PFSK-1 (cell line): ENCODE measurements at regions not wholly inside any gene's neighbourhood (a gene's known extent, or its start where the extent isn't known, plus 50 kb on each side); places are given as distances from the start of the nearest gene placed in this dataset.

Experiments
- FOXP2 ChIP-seq: optimal IDR thresholded peaks from 2 replicates; pipeline ENCODE3; 2011; ENCODE audit warnings: borderline replicate concordance, control low read depth, inconsistent platforms; ENCODE audit not compliant: insufficient read depth; ENCODE audit errors: extremely low read length, extremely low read depth
- POLR2AphosphoS5 ChIP-seq: IDR thresholded peaks from 2 replicates; pipeline ENCODE4 v1.6.1; 2012; ENCODE audit warnings: low read depth, mild to moderate bottlenecking, control low read depth, low read length, moderate library complexity
- REST ChIP-seq, 2 experiments: IDR thresholded peaks; 2 replicates each; pipeline versions ENCODE4 v1.6.1 to v1.8.0; 2011 to 2012; ENCODE audit warnings: low read depth in 2 of 2, low read length in 2 of 2, control low read depth in 1 of 2, inconsistent platforms in 1 of 2, mild to moderate bottlenecking in 1 of 2, moderate library complexity in 1 of 2; ENCODE audit not compliant: insufficient read depth in 1 of 2
- SIN3A ChIP-seq: IDR thresholded peaks from 2 replicates; pipeline ENCODE4 v1.6.1; 2012; ENCODE audit warnings: mild to moderate bottlenecking, low read length, moderate library complexity, borderline replicate concordance; ENCODE audit not compliant: insufficient read depth
- TAF1 ChIP-seq: IDR thresholded peaks from 2 replicates; pipeline ENCODE4 v1.6.1; 2012; ENCODE audit warnings: low read length, control low read depth, borderline replicate concordance; ENCODE audit not compliant: insufficient read depth

DNA sequence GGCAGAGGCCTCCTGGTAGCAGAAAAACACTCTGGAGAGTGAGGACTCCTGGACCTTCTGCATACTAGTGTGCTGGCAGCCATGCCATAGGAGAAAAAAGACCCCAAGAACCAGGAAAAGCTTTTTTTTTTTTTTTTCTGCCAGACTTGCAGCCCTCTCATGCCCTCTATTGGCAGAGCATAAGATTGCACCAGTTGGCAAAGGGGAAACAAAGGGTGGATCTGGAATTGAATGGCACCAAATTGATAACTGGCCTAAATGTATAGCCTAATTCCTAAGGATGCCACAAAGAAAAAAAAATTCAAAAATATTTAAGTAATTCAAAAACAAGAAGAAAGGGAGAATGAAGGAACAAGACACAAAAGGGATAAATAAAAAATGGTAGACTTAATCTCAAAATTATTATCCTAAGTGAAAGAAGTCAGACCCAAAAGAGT is 112.5 kb upstream of the GHITM start:
- TF ChIP-seq REST (IDR thresholded peaks at IDR 0.05; ENCODE audit: insufficient read depth in 1 of 2, low read depth in 2 of 2, low read length in 2 of 2) (no peak), SIN3A (no peak), POLR2AphosphoS5 (no peak), FOXP2 (no peak), TAF1 (no peak)
